ENCODE measurements at regions not wholly inside any gene's neighbourhood (a gene's known extent, or its start where the extent isn't known, plus 50 kb on each side); places are given as distances from the start of the nearest gene placed in this dataset.

DNA sequence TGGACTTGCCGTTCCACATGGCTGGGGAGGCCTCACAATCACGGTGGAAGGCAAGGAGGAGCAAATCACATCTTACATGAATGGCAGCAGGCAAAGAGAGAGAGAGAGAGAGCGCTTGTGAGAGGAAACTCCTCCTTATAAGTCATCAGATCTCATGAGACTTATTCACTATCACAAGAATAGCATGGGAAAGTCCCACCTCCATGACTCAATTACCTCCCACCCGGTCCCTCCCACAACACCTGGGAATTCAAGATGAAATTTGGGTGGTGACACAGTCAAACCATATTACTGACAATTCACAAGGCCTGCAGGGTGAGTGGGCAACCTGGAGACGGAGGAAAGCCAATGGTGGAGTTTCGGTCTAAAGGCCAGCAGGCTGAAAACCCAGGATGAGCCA lies 394.3 kb upstream of the TRAM1L1 start:
- TF ChIP-seq POLR2A (IDR thresholded peaks at IDR 0.05; ENCODE audit: borderline replicate concordance, extremely low read depth, insufficient read depth, insufficient read length) (no peak), REST (IDR thresholded peaks at IDR 0.05; ENCODE audit: low read depth) (no peak)

Data from HCT116 (cell line).